KMS-11 (cell line): ENCODE measurements at regions not wholly inside any gene's neighbourhood (a gene's known extent, or its start where the extent isn't known, plus 50 kb on each side); places are given as distances from the start of the nearest gene placed in this dataset.

ENCODE experiments used
- H2AFZ ChIP-seq: fragments of 200-600 bp; sonication (generic); 2 replicates; pipeline ENCODE4 v1.6.1; 2016; ENCODE audit warnings: antibody characterized with exemption, mixed run types, low read depth
- H3K27ac ChIP-seq: fragments of 200-600 bp; sonication (generic); 2 replicates; pipeline ENCODE4 v1.6.1; 2016; ENCODE audit warnings: mild to moderate bottlenecking, mixed run types
- H3K27me3 ChIP-seq: fragments of 200-600 bp; sonication (generic); 2 replicates; pipeline ENCODE4 v1.6.1; 2017; ENCODE audit warnings: mild to moderate bottlenecking, low read depth, mixed run types, moderate library complexity; ENCODE audit not compliant: insufficient read depth
- H3K36me3 ChIP-seq: fragments of 200-600 bp; sonication (generic); 2 replicates; pipeline ENCODE4 v1.6.1; 2017; ENCODE audit warnings: mild to moderate bottlenecking, mixed run types; ENCODE audit not compliant: insufficient read depth
- H3K4me1 ChIP-seq: fragments of 200-600 bp; sonication (generic); 2 replicates; pipeline ENCODE4 v1.6.1; 2016; ENCODE audit warnings: mild to moderate bottlenecking, low read depth, mixed run types; ENCODE audit not compliant: poor library complexity, severe bottlenecking
- H3K4me2 ChIP-seq: fragments of 200-600 bp; sonication (generic); 2 replicates; pipeline ENCODE4 v1.7.0; 2016; ENCODE audit warnings: mild to moderate bottlenecking, mixed run types
- H3K4me3 ChIP-seq: fragments of 200-600 bp; sonication (generic); IDR thresholded peaks from 2 replicates; pipeline ENCODE4 v1.6.1; 2017; ENCODE audit warnings: low read depth, low read length, mixed read lengths; ENCODE audit not compliant: insufficient read depth
- H3K79me2 ChIP-seq: fragments of 200-600 bp; sonication (generic); 2 replicates; pipeline ENCODE4 v1.6.1; 2016; ENCODE audit warnings: low read depth, mixed run types; ENCODE audit not compliant: insufficient read depth
- H3K9ac ChIP-seq: fragments of 200-600 bp; sonication (generic); 2 replicates; pipeline ENCODE4 v1.6.1; 2016; ENCODE audit warnings: mild to moderate bottlenecking, mixed run types
- H4K20me1 ChIP-seq: fragments of 200-600 bp; sonication (generic); 2 replicates; pipeline ENCODE4 v1.6.1; 2016; ENCODE audit warnings: mild to moderate bottlenecking, mixed run types; ENCODE audit not compliant: insufficient read depth
- CTCF ChIP-seq: fragments of 200-600 bp; sonication (generic); conservative IDR thresholded peaks from 2 replicates; pipeline ENCODE4 v1.6.1; 2017; ENCODE audit warnings: low read depth, mild to moderate bottlenecking, antibody characterized with exemption, low read length, moderate library complexity, mixed read lengths

- H3K27me3 ChIP-seq: no peaks in the 10 kb centered on the region
- no peak overlapping the region for H3K9ac ChIP-seq
- H4K20me1 ChIP-seq: no peaks in the 10 kb centered on the region
- H2AFZ ChIP-seq: no peak overlapping the region
- TF ChIP-seq CTCF: no peak
- H3K36me3 ChIP-seq: no peaks in the 10 kb centered on the region
- H3K27ac ChIP-seq: no peak overlapping the region
- H3K4me3 ChIP-seq: no peak overlapping the region
- H3K4me1 ChIP-seq: no peaks in the 10 kb centered on the region
- H3K4me2 ChIP-seq: no peak overlapping the region
- no peaks in the 10 kb centered on the region for H3K79me2 ChIP-seq
These were observed 172.4 kb downstream of the CNTN3 start for GRCh38 chr3:74442068-74442467.

GRCh38 chr3:74436184-74436583 lies 178.3 kb downstream of the CNTN3 start:
- Histone ChIP-seq H3K79me2 (no peaks in the 10 kb centered on the region), H3K9ac (no peak overlapping the region), H3K27ac (no peak overlapping the region), H2AFZ (no peak overlapping the region), H3K4me2 (no peak overlapping the region), H3K27me3 (no peaks in the 10 kb centered on the region), H3K4me3 (no peak overlapping the region), H3K36me3 (no peaks in the 10 kb centered on the region), H4K20me1 (no peaks in the 10 kb centered on the region), H3K4me1 (no peaks in the 10 kb centered on the region)
- no peak for TF ChIP-seq CTCF

- Histone ChIP-seq H3K4me3 (no peak overlapping the region), H4K20me1 (no peaks in the 10 kb centered on the region), H3K9ac (no peak overlapping the region), H3K4me1 (no peaks in the 10 kb centered on the region), H2AFZ (no peak overlapping the region), H3K27me3 (no peaks in the 10 kb centered on the region), H3K4me2 (no peak overlapping the region), H3K27ac (no peak overlapping the region), H3K36me3 (no peaks in the 10 kb centered on the region), H3K79me2 (no peaks in the 10 kb centered on the region)
- TF ChIP-seq CTCF: no peak
These were observed 178.8 kb downstream of the CNTN3 start for GRCh38 chr3:74435631-74436030.

- Histone ChIP-seq H3K27me3 (no peaks in the 10 kb centered on the region), H3K9ac (no peak overlapping the region), H3K79me2 (no peaks in the 10 kb centered on the region), H3K27ac (no peak overlapping the region), H2AFZ (no peak overlapping the region), H3K4me2 (no peak overlapping the region), H4K20me1 (no peaks in the 10 kb centered on the region), H3K4me1 (no peaks in the 10 kb centered on the region), H3K4me3 (no peak overlapping the region), H3K36me3 (no peaks in the 10 kb centered on the region)
- no peak for TF ChIP-seq CTCF
These were observed 180.1 kb downstream of the CNTN3 start for GRCh38 chr3:74434406-74434805.

GRCh38 chr3:74426571-74426970 lies 187.9 kb downstream of the CNTN3 start:
- H3K79me2 ChIP-seq: no peaks in the 10 kb centered on the region
- TF ChIP-seq CTCF: no peak
- no peak overlapping the region for H2AFZ ChIP-seq
- H3K27me3 ChIP-seq: no peaks in the 10 kb centered on the region
- H3K4me3 ChIP-seq: no peak overlapping the region
- no peaks in the 10 kb centered on the region for H4K20me1 ChIP-seq
- H3K27ac ChIP-seq: no peak overlapping the region
- no peak overlapping the region for H3K4me2 ChIP-seq
- H3K9ac ChIP-seq: no peak overlapping the region
- H3K4me1 ChIP-seq: no peaks in the 10 kb centered on the region
- H3K36me3 ChIP-seq: no peaks in the 10 kb centered on the region
